Neural cell (in vitro differentiated cells): ENCODE measurements at regions not wholly inside any gene's neighbourhood (a gene's known extent, or its start where the extent isn't known, plus 50 kb on each side); places are given as distances from the start of the nearest gene placed in this dataset.

Source experiments
- H2AFZ ChIP-seq: fragments of 200-600, 300-800 bp; sonication (generic), shearing (Covaris generic); 2 replicates; pipeline ENCODE4 v1.6.0; 2014; ENCODE audit warnings: low read depth, mild to moderate bottlenecking, antibody characterized with exemption, low read length, moderate library complexity
- H3F3A ChIP-seq: fragments of 200-600 bp; shearing (Covaris generic); 2 replicates; pipeline ENCODE4 v1.6.1; 2016; ENCODE audit warnings: mild to moderate bottlenecking, moderate library complexity, mixed read lengths, antibody characterized with exemption, low read length; ENCODE audit not compliant: insufficient read depth, poor library complexity, severe bottlenecking
- H3K27ac ChIP-seq: fragments of 200-600, 300-800 bp; sonication (generic), shearing (Covaris generic); 2 replicates; pipeline ENCODE4 v1.5.1; 2014; ENCODE audit warnings: mild to moderate bottlenecking, low read length, moderate library complexity
- H3K27me3 ChIP-seq: fragments of 300-800, 200-600 bp; sonication (generic), shearing (Covaris generic); 2 replicates; pipeline ENCODE4 v1.6.0; 2014; ENCODE audit warnings: mild to moderate bottlenecking, low read depth, low read length, moderate library complexity; ENCODE audit not compliant: insufficient read depth
- H3K36me3 ChIP-seq: fragments of 300-800, 200-600 bp; sonication (generic), shearing (Covaris generic); 2 replicates; pipeline ENCODE4 v1.5.1; 2014; ENCODE audit warnings: mild to moderate bottlenecking, antibody characterized with exemption, low read length, moderate library complexity; ENCODE audit not compliant: insufficient read depth
- H3K4me2 ChIP-seq: fragments of 300-800, 200-600 bp; sonication (generic), shearing (Covaris generic); 2 replicates; pipeline ENCODE4 v1.6.0; 2014; ENCODE audit warnings: mild to moderate bottlenecking, low read length
- H3K4me3 ChIP-seq: fragments of 300-800, 200-600 bp; sonication (generic), shearing (Covaris generic); 2 replicates; pipeline ENCODE4 v1.5.1; 2014; ENCODE audit warnings: mild to moderate bottlenecking, low read length, moderate library complexity
- H3K79me2 ChIP-seq: fragments of 200-600 bp; shearing (Covaris generic); replicated peaks from 2 replicates; pipeline ENCODE4 v1.6.0; 2014; ENCODE audit warnings: mild to moderate bottlenecking, low read length, moderate library complexity; ENCODE audit not compliant: insufficient read depth
- H3K9ac ChIP-seq: fragments of 300-800, 200-600 bp; sonication (generic), shearing (Covaris generic); 2 replicates; pipeline ENCODE4 v1.6.1; 2016; ENCODE audit warnings: mild to moderate bottlenecking, low read length, mixed read lengths
- H3K9me2 ChIP-seq: fragments of 200-600 bp; shearing (Covaris generic); 2 replicates; pipeline ENCODE4 v1.6.1; 2016; ENCODE audit warnings: mild to moderate bottlenecking, low read length, mixed read lengths; ENCODE audit not compliant: insufficient read depth
- H3K9me3 ChIP-seq: fragments of 200-600, 300-800 bp; sonication (generic), shearing (Covaris generic); 2 replicates; pipeline ENCODE4 v1.6.1; 2016; ENCODE audit warnings: mild to moderate bottlenecking, mixed run types, low read length, moderate library complexity, mixed read lengths
- H4K20me1 ChIP-seq: fragments of 200-600 bp; shearing (Covaris generic); 2 replicates; pipeline ENCODE4 v1.6.1; 2016; ENCODE audit warnings: mild to moderate bottlenecking, mixed run types; ENCODE audit not compliant: insufficient read depth
- CTCF ChIP-seq: fragments of 450-650 bp; IDR thresholded peaks from 2 replicates; pipeline ENCODE4 v1.5.1; 2014; ENCODE audit warnings: antibody characterized with exemption, mild to moderate bottlenecking, moderate library complexity; ENCODE audit not compliant: poor library complexity, severe bottlenecking
- EP300 ChIP-seq: fragments of 450-650 bp; conservative IDR thresholded peaks from 2 replicates; pipeline ENCODE4 v1.6.1; 2014; ENCODE audit warnings: antibody characterized with exemption, mild to moderate bottlenecking, moderate library complexity; ENCODE audit not compliant: poor library complexity, severe bottlenecking
- EZH2 ChIP-seq: fragments of 200-600, 300-800 bp; shearing (Covaris generic), sonication (generic); IDR thresholded peaks from 2 replicates; pipeline ENCODE4 v1.6.1; 2014; ENCODE audit warnings: antibody characterized with exemption, low read length, borderline replicate concordance, mild to moderate bottlenecking; ENCODE audit not compliant: insufficient read depth, poor library complexity, severe bottlenecking
- MXI1 ChIP-seq: fragments of 450-650 bp; conservative IDR thresholded peaks from 2 replicates; pipeline ENCODE4 v1.6.1; 2014; ENCODE audit warnings: antibody characterized with exemption, mild to moderate bottlenecking; ENCODE audit not compliant: poor library complexity, severe bottlenecking
- POLR2AphosphoS5 ChIP-seq: IDR thresholded peaks from 2 replicates; pipeline ENCODE4 v1.6.1; 2012
- RAD21 ChIP-seq: fragments of 450-650 bp; conservative IDR thresholded peaks from 2 replicates; pipeline ENCODE4 v1.6.1; 2014; ENCODE audit warnings: antibody characterized with exemption, mild to moderate bottlenecking, moderate library complexity
- REST ChIP-seq: IDR thresholded peaks from 2 replicates; pipeline ENCODE4 v1.6.1; 2012; ENCODE audit warnings: borderline replicate concordance
- SMC3 ChIP-seq: fragments of 450-650 bp; conservative IDR thresholded peaks from 2 replicates; pipeline ENCODE4 v1.6.1; 2014; ENCODE audit warnings: antibody characterized with exemption, mild to moderate bottlenecking, moderate library complexity; ENCODE audit not compliant: poor library complexity
- TAF1 ChIP-seq: IDR thresholded peaks from 2 replicates; pipeline ENCODE4 v1.6.1; 2012; ENCODE audit warnings: low read depth

GRCh38 chr13:91232716-91233115, 114.8 kb upstream of the MIR17HG start:
- Histone ChIP-seq H3K9me2 (no peaks in the 10 kb centered on the region), H3K27me3 (no peaks in the 10 kb centered on the region), H3K79me2 (no peaks in the 10 kb centered on the region), H3K9ac (no peak overlapping the region), H4K20me1 (no peaks in the 10 kb centered on the region), H3K36me3 (no peaks in the 10 kb centered on the region), H3K27ac (no peak overlapping the region), H3K4me2 (no peak overlapping the region), H3K9me3 (no peaks in the 10 kb centered on the region), H2AFZ (no peak overlapping the region), H3K4me3 (no peak overlapping the region), H3F3A (no peaks in the 10 kb centered on the region)
- TF ChIP-seq POLR2AphosphoS5 (no peak), REST (no peak)

- no peak overlapping the region for H3K27ac ChIP-seq
- no peak overlapping the region for H2AFZ ChIP-seq
- H3K36me3 ChIP-seq: no peaks in the 10 kb centered on the region
- H3K9ac ChIP-seq: no peak overlapping the region
- H3K4me2 ChIP-seq: no peak overlapping the region
- H3K9me2 ChIP-seq: no peaks in the 10 kb centered on the region
- H3K27me3 ChIP-seq: no peaks in the 10 kb centered on the region
- no peaks in the 10 kb centered on the region for H3F3A ChIP-seq
- TF ChIP-seq POLR2AphosphoS5 (no peak), EZH2 (no peak), TAF1 (no peak), SMC3 (no peak), REST (no peak), CTCF (no peak), MXI1 (no peak), RAD21 (no peak), EP300 (no peak)
- H3K9me3 ChIP-seq: no peaks in the 10 kb centered on the region
- no peaks in the 10 kb centered on the region for H4K20me1 ChIP-seq
- H3K4me3 ChIP-seq: no peak overlapping the region
- no peaks in the 10 kb centered on the region for H3K79me2 ChIP-seq
These were observed 114.2 kb upstream of the MIR17HG start for GRCh38 chr13:91233291-91233690.
